ENCODE measurements at regions not wholly inside any gene's neighbourhood (a gene's known extent, or its start where the extent isn't known, plus 50 kb on each side); places are given as distances from the start of the nearest gene placed in this dataset.
"Not testable (repeated sequence)": the region's sequence is repeated elsewhere in the genome, so short reads cannot be mapped to it uniquely, and the experiment has no call there.

GRCh38 chr2:115946341-115946740 is 1503.9 kb downstream of the DPP10 start:
- no peak for DNase-seq (ENCODE audit: low read depth)
- no peak for TF ChIP-seq CTCF (IDR thresholded peaks at IDR 0.05; ENCODE audit: low read length, missing control alignments)
- H3K4me3 ChIP-seq (replicated peaks; ENCODE audit: low read depth, low read length): no peak overlapping the region

GRCh38 chr2:115946891-115947290 is 1504.5 kb downstream of the DPP10 start:
- no peak for TF ChIP-seq CTCF (IDR thresholded peaks at IDR 0.05; ENCODE audit: low read length, missing control alignments)
- no peak for DNase-seq (ENCODE audit: low read depth)
- no peak overlapping the region for H3K4me3 ChIP-seq (replicated peaks; ENCODE audit: low read depth, low read length)

GRCh38 chr2:115976916-115977315 is 1534.5 kb downstream of the DPP10 start:
- no peak overlapping the region for H3K4me3 ChIP-seq (replicated peaks; ENCODE audit: low read depth, low read length)
- no peak for TF ChIP-seq CTCF (IDR thresholded peaks at IDR 0.05; ENCODE audit: low read length, missing control alignments)
- DNase-seq (ENCODE audit: low read depth): no peak

- no peak for TF ChIP-seq CTCF (IDR thresholded peaks at IDR 0.05; ENCODE audit: low read length, missing control alignments)
- H3K4me3 ChIP-seq (replicated peaks; ENCODE audit: low read depth, low read length): no peak overlapping the region
- DNase-seq (ENCODE audit: low read depth): no peak
These were observed 1556.6 kb downstream of the DPP10 start for GRCh38 chr2:115999039-115999438.

GRCh38 chr2:116023026-116023425 is 1580.6 kb downstream of the DPP10 start:
- no peak for DNase-seq (ENCODE audit: low read depth)

GRCh38 chr2:116038758-116039157 is 1596.3 kb downstream of the DPP10 start:
- not testable (repeated sequence) for H3K4me3 ChIP-seq (replicated peaks; ENCODE audit: low read depth, low read length); DNase-seq (ENCODE audit: low read depth)

More at GRCh38 chr2:116023026-116023425, 1580.6 kb downstream of the DPP10 start:
- H3K4me3 ChIP-seq (replicated peaks; ENCODE audit: low read depth, low read length): no peak overlapping the region
- TF ChIP-seq CTCF (IDR thresholded peaks at IDR 0.05; ENCODE audit: low read length, missing control alignments): no peak

GRCh38 chr2:116042530-116042929 is 1600.1 kb downstream of the DPP10 start:
- no peak for TF ChIP-seq CTCF (IDR thresholded peaks at IDR 0.05; ENCODE audit: low read length, missing control alignments)
- no peak overlapping the region for H3K4me3 ChIP-seq (replicated peaks; ENCODE audit: low read depth, low read length)
- DNase-seq (ENCODE audit: low read depth): no peak

All from fibroblast of pulmonary artery (primary cell).